Natural killer cell treated with Interleukin-12 subunit alpha and Interleukin-12 subunit beta and Interleukin-15 and Interleukin-18, amount 100 ng/mL, for 72 hours (primary cell): ENCODE measurements at regions not wholly inside any gene's neighbourhood (a gene's known extent, or its start where the extent isn't known, plus 50 kb on each side); places are given as distances from the start of the nearest gene placed in this dataset.

Source experiments
- ATAC-seq, 2 donors: fragments of 150-1000 bp; cut with Tn5 transposase in 1 of 2; sonication (Bioruptor Pico), chemical (Tn5 transposase) in 1 of 2; 2 replicates each; pipeline ENCODE4 v1.10.0; 2021
- DNase-seq: peaks from one replicate; pipeline ENCODE4 v3.0.0; 2022; ENCODE audit warnings: low spot score
- H3K27ac Mint-ChIP-seq, 2 donors: 1 replicate in 1 of 2; 2 replicates in 1 of 2; pipeline ENCODE4 v1.8.0; 2022; ENCODE audit warnings: mixed read lengths in 2 of 2, mild to moderate bottlenecking in 1 of 2, moderate library complexity in 1 of 2
- H3K27me3 Mint-ChIP-seq, 2 donors: 1 replicate in 1 of 2; 2 replicates in 1 of 2; pipeline ENCODE4 v1.8.0; 2022; ENCODE audit warnings: mixed read lengths in 2 of 2
- H3K36me3 Mint-ChIP-seq: one replicate; pipeline ENCODE4 v1.8.0; 2022; ENCODE audit warnings: mixed read lengths
- H3K4me1 Mint-ChIP-seq, 2 donors: 1 replicate in 1 of 2; 2 replicates in 1 of 2; pipeline ENCODE4 v1.8.0; 2022; ENCODE audit warnings: low read depth in 2 of 2, mixed read lengths in 2 of 2, mild to moderate bottlenecking in 1 of 2
- H3K4me3 Mint-ChIP-seq: one replicate; pipeline ENCODE4 v1.8.0; 2022; ENCODE audit warnings: mixed read lengths
- H3K9me3 Mint-ChIP-seq: 2 replicates; pipeline ENCODE4 v1.8.0; 2022; ENCODE audit warnings: mixed read lengths

GRCh38 chr21:15138490-15138889, 73.7 kb upstream of the NRIP1 start:
- H3K27ac Mint-ChIP-seq = no peak overlapping the region
- ATAC-seq = no peak
- peaks cover 17 to 37% of the 10 kb centered on the region in 2 donors for H3K27me3 Mint-ChIP-seq

DNA sequence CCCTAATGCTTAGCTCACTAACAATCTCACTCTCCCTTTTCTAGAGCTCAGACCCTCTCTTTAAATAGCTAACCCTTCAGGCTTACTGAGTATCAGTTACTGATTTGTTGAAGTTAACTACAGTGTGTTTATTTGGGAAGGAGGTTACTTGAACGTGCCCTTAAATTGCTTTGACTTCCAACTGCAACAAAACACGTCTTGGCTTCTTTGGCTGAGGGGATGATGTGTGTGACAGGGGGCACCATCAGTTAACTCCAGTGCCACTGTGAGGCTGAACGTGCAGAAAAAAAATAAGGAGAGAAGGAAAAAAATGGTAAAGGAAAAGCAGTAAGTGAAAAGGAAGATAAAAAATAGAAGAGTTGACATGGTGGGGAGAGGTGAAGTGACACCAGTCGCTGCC, 75.1 kb upstream of the NRIP1 start:
- no peak for DNase-seq
- Mint-ChIP-seq H3K4me3 (no peak overlapping the region), H3K9me3 (no peaks in the 10 kb centered on the region), H3K36me3 (no peaks in the 10 kb centered on the region), H3K27ac (no peak overlapping the region), H3K4me1 (no peaks in the 10 kb centered on the region), H3K27me3 (peaks cover 17 to 36% of the 10 kb centered on the region in 2 donors)
- ATAC-seq = no peak

More at GRCh38 chr21:15138490-15138889, 73.7 kb upstream of the NRIP1 start:
- no peaks in the 10 kb centered on the region for H3K9me3 Mint-ChIP-seq
- no peaks in the 10 kb centered on the region for H3K4me1 Mint-ChIP-seq
- DNase-seq = no peak
- no peak overlapping the region for H3K4me3 Mint-ChIP-seq
- H3K36me3 Mint-ChIP-seq = no peaks in the 10 kb centered on the region

GRCh38 chr21:15140321-15141019, 75.7 kb upstream of the NRIP1 start:
- Mint-ChIP-seq H3K4me3 (no peak overlapping the region), H3K9me3 (no peaks in the 10 kb centered on the region), H3K36me3 (no peaks in the 10 kb centered on the region), H3K27ac (no peak overlapping the region), H3K4me1 (no peaks in the 10 kb centered on the region), H3K27me3 (peaks cover 17 to 36% of the 10 kb centered on the region in 2 donors)
- ATAC-seq (no peak), DNase-seq (no peak)

- DNase-seq = no peak
- no peak overlapping the region for H3K4me3 Mint-ChIP-seq
- H3K27me3 Mint-ChIP-seq = peaks cover 19 to 27% of the 10 kb centered on the region in 2 donors
- no peaks in the 10 kb centered on the region for H3K9me3 Mint-ChIP-seq
- H3K27ac Mint-ChIP-seq = no peak overlapping the region
- no peaks in the 10 kb centered on the region for H3K4me1 Mint-ChIP-seq
- ATAC-seq = no peak
- no peaks in the 10 kb centered on the region for H3K36me3 Mint-ChIP-seq
Measured at GRCh38 chr21:15141261-15141970, 76.6 kb upstream of the NRIP1 start.

- Mint-ChIP-seq H3K4me3 (no peak overlapping the region), H3K27ac (no peak overlapping the region), H3K4me1 (no peaks in the 10 kb centered on the region), H3K9me3 (no peaks in the 10 kb centered on the region), H3K27me3 (peaks cover 9 to 12% of the 10 kb centered on the region in 2 donors), H3K36me3 (no peaks in the 10 kb centered on the region)
- no peak for ATAC-seq
- no peak for DNase-seq
Measured at GRCh38 chr21:15144026-15144425, 79.2 kb upstream of the NRIP1 start.

GRCh38 chr21:15148437-15148836, 83.6 kb upstream of the NRIP1 start:
- no peaks in the 10 kb centered on the region for H3K9me3 Mint-ChIP-seq
- H3K4me1 Mint-ChIP-seq = no peaks in the 10 kb centered on the region
- H3K27ac Mint-ChIP-seq = no peak overlapping the region
- no peak for DNase-seq
- H3K4me3 Mint-ChIP-seq = no peak overlapping the region
- H3K36me3 Mint-ChIP-seq = no peaks in the 10 kb centered on the region
- no peak for ATAC-seq
- peaks cover 2 to 9% of the 10 kb centered on the region in 2 donors for H3K27me3 Mint-ChIP-seq

DNA sequence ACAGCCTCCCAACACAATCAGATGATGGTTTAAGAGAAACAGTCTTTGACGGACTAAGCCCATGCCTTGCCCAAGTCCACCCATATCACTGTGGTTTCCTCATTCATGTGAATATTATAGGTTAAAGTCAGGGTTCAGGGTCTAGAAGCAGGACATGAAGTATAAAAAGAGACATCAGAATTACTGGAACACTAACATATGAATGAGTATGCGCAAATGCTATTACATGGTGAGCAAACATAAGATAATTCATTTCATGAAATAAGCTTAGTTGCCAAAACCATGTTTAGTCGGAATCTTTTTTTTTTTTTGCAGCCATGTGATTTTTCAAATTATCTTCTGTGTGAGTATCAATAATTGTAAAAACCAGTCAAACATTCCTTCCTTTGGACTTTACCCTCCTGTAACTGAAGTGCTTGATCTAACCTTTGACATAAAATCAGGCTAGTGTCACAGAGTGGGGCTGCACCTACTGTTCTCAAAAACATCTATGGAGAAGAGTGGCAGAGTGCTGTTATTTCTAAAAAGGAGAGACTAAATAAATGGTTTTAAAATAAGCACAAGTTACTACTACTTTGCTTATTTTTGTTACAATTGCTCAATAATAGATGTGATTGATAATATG, 84.9 kb upstream of the NRIP1 start:
- H3K4me3 Mint-ChIP-seq = no peak overlapping the region
- no peak for ATAC-seq
- peaks cover 2 to 11% of the 10 kb centered on the region in 2 donors for H3K27me3 Mint-ChIP-seq
- H3K9me3 Mint-ChIP-seq = peaks cover 1% of the 10 kb centered on the region
- DNase-seq = no peak
- no peaks in the 10 kb centered on the region for H3K36me3 Mint-ChIP-seq
- no peaks in the 10 kb centered on the region for H3K4me1 Mint-ChIP-seq
- no peak overlapping the region for H3K27ac Mint-ChIP-seq

- H3K4me3 Mint-ChIP-seq = no peak overlapping the region
- no peak for ATAC-seq
- H3K4me1 Mint-ChIP-seq = no peaks in the 10 kb centered on the region
- DNase-seq = no peak
- H3K36me3 Mint-ChIP-seq = no peaks in the 10 kb centered on the region
- H3K9me3 Mint-ChIP-seq = peaks cover 3% of the 10 kb centered on the region
- peaks cover 0 to 11% of the 10 kb centered on the region in 2 donors for H3K27me3 Mint-ChIP-seq
- H3K27ac Mint-ChIP-seq = no peak overlapping the region
Measured at GRCh38 chr21:15151385-15152103, 86.7 kb upstream of the NRIP1 start.

- H3K9me3 Mint-ChIP-seq = peaks cover 6% of the 10 kb centered on the region
- ATAC-seq = no peak
- no peak overlapping the region for H3K4me3 Mint-ChIP-seq
- no peak overlapping the region for H3K27ac Mint-ChIP-seq
- H3K4me1 Mint-ChIP-seq = no peaks in the 10 kb centered on the region
- peaks cover 6 to 17% of the 10 kb centered on the region in 2 donors for H3K27me3 Mint-ChIP-seq
- no peak for DNase-seq
- H3K36me3 Mint-ChIP-seq = no peaks in the 10 kb centered on the region
Measured at GRCh38 chr21:15152591-15152990, 87.8 kb upstream of the NRIP1 start.

GRCh38 chr21:15159382-15160020, 94.7 kb upstream of the NRIP1 start:
- Mint-ChIP-seq H3K27me3 (peaks cover 16 to 26% of the 10 kb centered on the region in 2 donors), H3K36me3 (no peaks in the 10 kb centered on the region), H3K4me3 (no peak overlapping the region), H3K9me3 (peaks cover 6% of the 10 kb centered on the region), H3K27ac (no peak overlapping the region), H3K4me1 (no peaks in the 10 kb centered on the region)
- ATAC-seq (no peak), DNase-seq (no peak)

DNA sequence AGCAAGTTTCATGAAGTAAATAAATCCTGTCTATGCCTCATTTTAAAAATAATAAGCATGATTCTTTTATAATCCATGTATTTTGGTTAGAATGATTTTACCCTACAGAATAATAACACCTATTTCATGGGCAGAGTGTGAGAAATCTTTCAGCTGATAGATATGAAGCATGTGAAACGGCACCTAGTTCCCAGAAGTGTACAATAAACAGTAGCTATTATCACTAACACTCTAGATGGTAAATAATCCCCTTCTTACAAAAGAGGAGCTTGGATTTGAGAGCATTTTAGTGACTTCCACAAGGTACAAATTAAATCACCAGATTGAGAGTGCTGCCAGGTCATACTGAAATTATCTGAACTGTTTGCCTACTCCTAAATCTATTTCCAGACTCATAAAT, 95.3 kb upstream of the NRIP1 start:
- ATAC-seq = no peak
- H3K9me3 Mint-ChIP-seq = peaks cover 2% of the 10 kb centered on the region
- H3K4me1 Mint-ChIP-seq = no peaks in the 10 kb centered on the region
- H3K27ac Mint-ChIP-seq = no peak overlapping the region
- peaks cover 16 to 31% of the 10 kb centered on the region in 2 donors for H3K27me3 Mint-ChIP-seq
- no peaks in the 10 kb centered on the region for H3K36me3 Mint-ChIP-seq
- H3K4me3 Mint-ChIP-seq = no peak overlapping the region
- no peak for DNase-seq

- Mint-ChIP-seq H3K4me3 (no peak overlapping the region), H3K36me3 (no peaks in the 10 kb centered on the region), H3K27me3 (peaks cover 12 to 21% of the 10 kb centered on the region in 2 donors), H3K9me3 (no peaks in the 10 kb centered on the region), H3K27ac (no peak overlapping the region), H3K4me1 (no peaks in the 10 kb centered on the region)
- ATAC-seq (no peak), DNase-seq (no peak)
Measured at GRCh38 chr21:15162921-15163320, 98.1 kb upstream of the NRIP1 start.

DNA sequence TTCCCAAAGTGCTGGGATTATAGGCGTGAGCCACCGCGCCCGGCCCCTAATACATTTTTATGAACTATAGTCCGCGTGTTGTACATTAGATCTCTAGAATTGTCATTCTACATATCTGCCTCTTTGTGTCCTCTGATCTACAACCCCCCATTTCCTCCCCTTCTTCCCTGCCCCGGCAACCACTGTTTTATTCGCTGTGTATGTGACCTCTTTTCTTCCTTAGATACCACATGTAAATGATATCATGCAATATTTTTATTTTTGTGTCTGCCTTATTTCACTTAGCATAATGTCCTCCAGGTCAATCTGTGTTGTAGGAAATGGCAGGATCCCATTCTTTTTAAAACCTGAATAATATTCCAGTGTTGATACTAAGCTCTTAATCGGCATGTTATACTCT, 99.5 kb upstream of the NRIP1 start:
- Mint-ChIP-seq H3K27me3 (peaks cover 12 to 19% of the 10 kb centered on the region in 2 donors), H3K4me3 (no peak overlapping the region), H3K36me3 (no peaks in the 10 kb centered on the region), H3K9me3 (no peaks in the 10 kb centered on the region), H3K27ac (no peak overlapping the region), H3K4me1 (no peaks in the 10 kb centered on the region)
- no peak for ATAC-seq
- DNase-seq = no peak
